Left ventricle myocardium inferior (tissue), 1 donor: ENCODE measurements at regions not wholly inside any gene's neighbourhood (a gene's known extent, or its start where the extent isn't known, plus 50 kb on each side); places are given as distances from the start of the nearest gene placed in this dataset.

Experiments used
- DNase-seq: peaks from one replicate; pipeline ENCODE4 v3.0.0-alpha.2; 2020
- H3K27ac ChIP-seq: fragments of 200-600 bp; replicated peaks from 2 replicates; pipeline ENCODE4 v1.8.0; 2021
- H3K27me3 ChIP-seq: fragments of 200-600 bp; 2 replicates; pipeline ENCODE4 v1.8.0; 2021; ENCODE audit warnings: low read depth
- H3K36me3 ChIP-seq: fragments of 200-600 bp; 2 replicates; pipeline ENCODE4 v1.8.0; 2021
- H3K4me1 ChIP-seq: fragments of 200-600 bp; 2 replicates; pipeline ENCODE4 v1.8.0; 2021
- H3K4me3 ChIP-seq: fragments of 200-600 bp; 2 replicates; pipeline ENCODE4 v1.8.0; 2021; ENCODE audit warnings: mild to moderate bottlenecking, moderate library complexity
- H3K9me3 ChIP-seq: fragments of 200-600 bp; replicated peaks from 2 replicates; pipeline ENCODE4 v1.8.0; 2021
- CTCF ChIP-seq: fragments of 200-600 bp; IDR thresholded peaks from 2 replicates; pipeline ENCODE4 v1.8.0; 2021; ENCODE audit warnings: antibody characterized with exemption, mild to moderate bottlenecking, borderline replicate concordance
- intact Hi-C: fragments of 100-400 bp; cut with micrococcal nuclease; formaldehyde crosslinking; loops from one replicate; pipeline ENCODE4 v1.11.0; 2022
- donor health status: DM: no; HTN: yes; CAD: no; lungs with severe emphysema.

GRCh38 chr18:10400534-10401307, 53.7 kb upstream of the APCDD1 start:
- TF ChIP-seq CTCF, result no peak
- Histone ChIP-seq H3K9me3 (no peaks in the 10 kb centered on the region), H3K27me3 (peaks cover 7% of the 10 kb centered on the region), H3K36me3 (no peaks in the 10 kb centered on the region), H3K27ac (no peak overlapping the region), H3K4me3 (no peak overlapping the region), H3K4me1 (peaks cover 8% of the 10 kb centered on the region)
- DNase-seq, result no peak
- intact Hi-C loops, result loop anchor here (10.0 kb wide), 1 partner anchor 46 kb away; no protein-coding TSS in a partner anchor

- peaks cover 16% of the 10 kb centered on the region for H3K4me1 ChIP-seq
- intact Hi-C loops, result loop anchor here (10.0 kb wide), 1 partner anchor 47 kb away; no protein-coding TSS in a partner anchor
- no peak overlapping the region for H3K4me3 ChIP-seq
- no peak for DNase-seq
- no peaks in the 10 kb centered on the region for H3K9me3 ChIP-seq
- TF ChIP-seq CTCF, result no peak
- H3K27me3 ChIP-seq, result peaks cover 7% of the 10 kb centered on the region
- no peak overlapping the region for H3K27ac ChIP-seq
- no peaks in the 10 kb centered on the region for H3K36me3 ChIP-seq
Observed at GRCh38 chr18:10401521-10401920, 52.9 kb upstream of the APCDD1 start.

GRCh38 chr18:10401930-10402329, 52.5 kb upstream of the APCDD1 start:
- Histone ChIP-seq H3K4me1 (peaks cover 18% of the 10 kb centered on the region), H3K36me3 (no peaks in the 10 kb centered on the region), H3K4me3 (no peak overlapping the region), H3K9me3 (no peaks in the 10 kb centered on the region), H3K27ac (no peak overlapping the region), H3K27me3 (peaks cover 7% of the 10 kb centered on the region)
- DNase-seq, result no peak
- intact Hi-C loops, result loop anchor here (10.0 kb wide), 1 partner anchor 47 kb away; no protein-coding TSS in a partner anchor
- no peak for TF ChIP-seq CTCF

GRCh38 chr18:10402871-10403559, 51.4 kb upstream of the APCDD1 start:
- intact Hi-C loops, result loop anchor here (10.0 kb wide), 1 partner anchor 48 kb away; no protein-coding TSS in a partner anchor
- peak overlapping the region; percentile 71 for H3K27ac ChIP-seq

GRCh38 chr18:10403708-10404107, 50.7 kb upstream of the APCDD1 start:
- peaks cover 18% of the 10 kb centered on the region for H3K4me1 ChIP-seq
- peaks cover 7% of the 10 kb centered on the region for H3K27me3 ChIP-seq
- H3K4me3 ChIP-seq, result no peak overlapping the region
- H3K36me3 ChIP-seq, result no peaks in the 10 kb centered on the region
- peak overlapping the region; percentile 71 for H3K27ac ChIP-seq
- no peaks in the 10 kb centered on the region for H3K9me3 ChIP-seq
- intact Hi-C loops, result loop anchor here (10.0 kb wide), 1 partner anchor 49 kb away; no protein-coding TSS in a partner anchor
- no peak for TF ChIP-seq CTCF
- DNase-seq, result no peak

More at GRCh38 chr18:10402871-10403559, 51.4 kb upstream of the APCDD1 start:
- no peak for DNase-seq
- no peak overlapping the region for H3K4me3 ChIP-seq
- TF ChIP-seq CTCF, result no peak
- H3K36me3 ChIP-seq, result no peaks in the 10 kb centered on the region
- H3K9me3 ChIP-seq, result no peaks in the 10 kb centered on the region
- H3K4me1 ChIP-seq, result peaks cover 18% of the 10 kb centered on the region
- H3K27me3 ChIP-seq, result peaks cover 7% of the 10 kb centered on the region
